Esophagus squamous epithelium (tissue), 4 donors: ENCODE measurements at regions not wholly inside any gene's neighbourhood (a gene's known extent, or its start where the extent isn't known, plus 50 kb on each side); places are given as distances from the start of the nearest gene placed in this dataset.

Experiments
- CTCF ChIP-seq, 6 experiments: fragments of 450-650 bp in 4 of 6; fragments of 200-600 bp in 2 of 6; sonication (generic) in 2 of 6; IDR thresholded peaks; one replicate each; pipeline ENCODE4 v1.5.1; 2016 to 2019; ENCODE audit warnings: antibody characterized with exemption in 6 of 6, mild to moderate bottlenecking in 4 of 6, moderate library complexity in 4 of 6
- POLR2A ChIP-seq, 4 donors: fragments of 450-650 bp; IDR thresholded peaks; one replicate each; pipeline ENCODE4 v1.6.1; 2017; ENCODE audit warnings: antibody characterized with exemption in 4 of 4, mild to moderate bottlenecking in 4 of 4, moderate library complexity in 3 of 4

GRCh38 chr6:144835322-144835973 is 550.3 kb downstream of the UTRN start:
- TF ChIP-seq CTCF (IDR thresholded peaks at IDR 0.05) (no peak), POLR2A (IDR thresholded peaks at IDR 0.05) (no peak)
